ENCODE measurements at regions not wholly inside any gene's neighbourhood (a gene's known extent, or its start where the extent isn't known, plus 50 kb on each side); places are given as distances from the start of the nearest gene placed in this dataset.

DNA sequence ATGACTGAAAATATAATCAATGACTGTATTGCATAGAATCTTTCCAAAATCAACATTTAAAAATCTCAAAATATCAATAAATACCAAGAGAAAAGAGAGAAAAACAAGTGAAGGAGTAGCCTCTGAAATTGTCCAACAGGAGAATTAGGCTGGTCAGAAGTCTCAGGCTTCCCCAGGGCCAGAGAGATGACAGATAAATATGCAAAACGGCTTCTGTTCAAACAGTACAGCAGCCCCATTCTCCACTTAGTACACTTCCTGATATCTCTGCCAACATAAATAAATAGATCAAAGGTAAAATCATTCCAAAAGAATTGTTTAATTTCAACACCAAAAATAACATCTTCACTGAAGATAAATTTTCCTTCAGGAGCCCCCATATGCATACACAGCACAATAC, 204.7 kb upstream of the GABRA2 start:
- no peak for DNase-seq (ENCODE audit: low spot score)

DNA sequence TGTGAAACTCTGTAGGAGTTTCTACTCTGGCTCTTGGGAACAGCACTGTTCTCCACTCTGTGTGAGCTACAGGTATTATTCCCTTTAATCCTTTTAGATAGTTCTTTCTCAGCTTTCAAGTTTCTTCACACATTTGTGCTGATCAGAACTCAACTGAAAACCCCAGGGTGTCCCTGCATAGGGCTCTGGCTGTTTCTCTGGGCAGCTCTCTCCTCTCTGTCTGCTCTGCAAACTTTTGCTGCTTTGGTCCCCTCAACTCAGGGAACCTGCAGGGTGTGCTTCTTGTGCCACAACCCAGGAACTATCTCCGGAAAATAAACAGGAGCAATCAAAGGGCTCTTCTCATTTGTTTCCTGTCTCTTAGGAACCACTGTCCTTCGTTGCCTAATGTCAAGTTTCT, 196.6 kb upstream of the GABRA2 start:
- no peak for DNase-seq (ENCODE audit: low spot score)

DNA sequence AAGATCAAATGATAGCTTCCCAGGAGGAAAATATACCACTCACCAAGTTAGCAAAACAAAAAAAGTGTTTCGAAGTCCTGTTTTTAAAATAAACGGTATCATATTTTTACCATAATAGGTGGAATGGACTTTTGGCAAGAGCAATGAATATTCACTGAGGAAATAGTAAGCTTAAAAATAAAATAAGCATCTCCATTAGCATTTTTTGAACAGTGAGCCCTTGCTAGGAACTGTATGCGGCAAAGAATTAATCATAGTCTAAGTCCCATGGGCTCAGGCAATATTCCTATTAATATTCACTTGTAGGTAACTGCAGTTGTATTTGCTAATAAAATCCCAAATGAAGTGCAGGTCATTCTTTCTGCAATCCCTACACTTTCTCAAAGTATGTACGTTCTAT, 191.7 kb upstream of the GABRA2 start:
- DNase-seq (ENCODE audit: low spot score): no peak

DNA sequence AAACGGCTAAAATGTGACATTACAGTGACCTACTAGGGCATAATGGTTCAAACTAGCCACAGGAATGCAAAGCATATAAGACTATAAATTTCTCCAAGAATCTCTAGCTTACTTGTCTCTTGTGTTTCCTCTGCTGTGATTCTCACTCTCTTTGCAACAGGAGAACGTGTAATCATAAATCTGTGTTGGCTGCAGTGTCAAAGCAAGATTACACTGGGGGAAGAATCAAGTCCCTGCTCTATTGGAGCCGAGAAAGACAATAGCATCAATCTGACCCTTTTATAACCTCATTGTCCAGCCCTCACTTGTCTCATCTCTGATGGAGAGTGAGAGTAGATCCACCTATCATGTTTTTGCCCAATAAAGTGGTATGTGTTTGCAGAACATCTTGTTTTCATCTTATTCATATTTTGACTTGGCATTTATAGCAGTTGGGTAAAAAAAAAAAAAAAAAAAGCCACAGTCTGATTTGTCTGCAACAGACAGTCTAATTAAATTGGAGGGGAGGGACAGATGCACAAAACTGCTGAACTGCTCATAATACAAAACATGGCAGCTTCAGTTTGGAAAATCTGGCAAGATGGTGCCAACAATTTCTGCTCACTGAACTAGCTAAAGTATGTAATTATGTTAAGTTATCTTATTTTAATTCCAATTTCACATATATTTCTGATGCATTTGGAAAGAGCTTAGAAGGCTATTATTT, 165.0 kb upstream of the GABRA2 start:
- no peak for DNase-seq (ENCODE audit: low spot score)

DNA sequence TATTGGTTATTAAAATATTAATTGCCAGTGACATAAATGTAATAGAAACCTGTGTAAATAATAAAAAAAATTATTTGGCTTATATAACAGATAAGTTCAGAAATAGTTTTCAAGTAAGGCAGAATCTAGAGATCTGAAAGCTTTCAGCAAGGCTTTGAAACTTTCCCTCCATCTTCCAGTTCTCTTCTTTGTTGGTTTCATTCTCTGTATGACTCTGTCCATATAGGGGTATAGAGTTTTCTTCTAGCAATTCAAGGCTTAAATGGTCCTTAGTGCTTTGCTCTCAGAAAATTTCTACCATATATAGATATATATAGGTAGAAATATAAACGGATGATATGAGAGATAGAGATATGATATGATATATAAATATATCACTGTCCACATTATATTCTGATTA, 160.5 kb upstream of the GABRA2 start:
- DNase-seq (ENCODE audit: low spot score): no peak

DNA sequence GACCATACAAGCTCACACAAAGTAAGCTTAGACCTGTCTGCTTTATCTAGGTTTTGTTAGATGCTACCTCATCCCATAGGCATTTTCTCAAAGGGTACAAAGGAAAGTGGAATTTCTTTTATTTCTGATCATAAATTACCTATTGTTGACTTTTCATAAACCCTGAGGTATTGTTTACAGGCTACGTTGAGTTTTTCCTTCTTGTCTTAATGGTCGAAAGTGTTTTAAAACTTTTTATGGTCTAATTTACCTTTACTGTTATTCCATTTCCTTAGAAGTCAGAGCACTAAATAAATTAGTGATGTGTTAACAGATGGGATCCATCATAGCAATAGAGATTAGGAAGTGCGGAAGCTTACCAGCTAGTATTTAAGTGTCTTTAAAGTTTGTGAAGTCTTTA, 159.2 kb upstream of the GABRA2 start:
- DNase-seq (ENCODE audit: low spot score): no peak

DNA sequence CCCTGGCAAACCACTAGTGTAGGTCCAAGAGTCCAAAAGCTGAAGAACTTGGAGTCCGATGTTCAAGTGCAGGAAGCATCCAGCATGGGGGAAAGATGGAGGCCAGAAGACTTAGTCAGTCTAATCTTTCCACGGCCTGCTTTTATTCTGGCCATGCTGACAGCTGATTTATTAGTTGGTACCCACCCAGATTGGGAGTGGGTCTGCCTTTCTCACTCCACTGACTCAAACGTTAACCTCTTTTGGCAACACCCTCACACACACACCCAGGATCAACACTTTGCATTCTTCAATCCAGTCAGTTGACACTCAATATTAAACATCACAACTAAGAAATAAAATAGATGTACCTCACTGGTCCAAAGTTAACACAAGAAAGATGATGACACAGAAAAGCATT, 134.8 kb upstream of the GABRA2 start:
- no peak for DNase-seq (ENCODE audit: low spot score)

DNA sequence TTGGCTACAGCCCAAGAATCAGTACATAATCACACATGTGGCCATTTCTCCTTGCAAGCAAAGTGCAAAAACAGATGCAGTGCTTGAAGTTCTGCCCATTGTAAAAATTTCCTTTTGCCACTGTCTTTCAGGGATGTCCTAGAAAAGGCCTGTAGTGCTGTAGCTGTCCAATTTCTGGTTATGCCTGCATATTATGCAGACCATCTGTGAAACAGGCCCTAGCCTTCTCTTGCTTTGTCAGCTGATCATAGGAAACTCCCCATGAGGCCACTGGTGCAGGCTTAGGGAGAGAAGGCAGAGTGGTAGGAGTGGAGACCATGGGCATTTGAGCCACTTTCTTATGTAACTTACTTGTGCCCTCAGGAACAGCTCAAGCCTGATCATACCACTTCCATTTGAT, 130.4 kb upstream of the GABRA2 start:
- no peak for DNase-seq (ENCODE audit: low spot score)

DNA sequence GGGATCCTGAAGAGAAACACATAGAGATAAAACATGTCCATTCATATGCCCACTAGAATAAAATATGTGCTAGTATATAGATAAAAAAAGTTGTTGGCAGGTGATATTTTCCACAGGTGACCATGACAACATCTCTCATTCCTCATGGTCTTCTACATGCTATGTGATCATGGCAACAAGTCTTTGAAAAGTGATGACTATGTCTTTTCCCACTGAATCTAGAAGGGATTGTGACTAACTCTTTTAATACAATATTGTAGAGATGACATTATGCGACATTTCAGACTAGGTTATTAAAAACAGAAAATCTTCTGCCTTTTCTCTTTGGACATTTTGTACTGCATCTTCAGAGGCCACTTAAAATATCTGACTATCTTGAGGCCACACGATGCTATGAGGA, 126.0 kb upstream of the GABRA2 start:
- no peak for DNase-seq (ENCODE audit: low spot score)

DNA sequence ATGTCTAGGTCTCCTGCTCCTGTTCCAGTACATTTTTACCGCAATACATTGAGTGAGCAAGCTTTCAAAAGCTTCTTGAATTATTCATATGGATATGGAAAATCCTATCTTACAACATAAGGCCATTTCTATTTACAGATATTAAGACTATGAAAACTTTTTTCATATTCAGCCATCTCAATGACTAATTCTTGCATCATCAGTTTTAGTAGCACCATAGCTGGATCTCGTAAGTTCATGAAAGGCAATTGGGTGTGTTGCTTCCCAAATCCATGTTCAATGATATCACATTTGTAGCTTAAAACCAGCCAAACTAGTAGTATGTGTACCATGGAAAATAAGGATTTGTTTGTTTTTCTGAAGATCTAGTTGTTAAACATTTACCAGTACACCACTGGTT, 118.3 kb upstream of the GABRA2 start:
- DNase-seq (ENCODE audit: low spot score): no peak

DNA sequence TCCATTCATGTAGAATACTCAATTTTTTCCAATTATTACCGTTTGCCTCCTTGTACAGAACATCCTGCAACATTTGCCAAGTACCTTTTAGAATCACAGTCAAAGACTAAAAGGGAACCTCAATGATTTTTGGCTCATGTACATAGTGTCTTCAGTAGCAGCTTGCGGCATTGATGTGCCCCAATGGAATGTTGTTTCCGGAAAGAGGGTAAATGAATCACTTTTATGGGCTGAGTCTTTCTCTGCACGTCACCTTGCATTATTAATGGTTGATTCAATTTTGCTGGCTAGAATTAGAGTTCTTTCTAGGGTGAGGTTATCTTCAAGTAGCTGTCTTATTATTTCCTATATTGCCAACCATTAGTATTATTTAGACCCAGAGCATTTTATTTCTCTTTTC, 116.9 kb upstream of the GABRA2 start:
- no peak for DNase-seq (ENCODE audit: low spot score)

DNA sequence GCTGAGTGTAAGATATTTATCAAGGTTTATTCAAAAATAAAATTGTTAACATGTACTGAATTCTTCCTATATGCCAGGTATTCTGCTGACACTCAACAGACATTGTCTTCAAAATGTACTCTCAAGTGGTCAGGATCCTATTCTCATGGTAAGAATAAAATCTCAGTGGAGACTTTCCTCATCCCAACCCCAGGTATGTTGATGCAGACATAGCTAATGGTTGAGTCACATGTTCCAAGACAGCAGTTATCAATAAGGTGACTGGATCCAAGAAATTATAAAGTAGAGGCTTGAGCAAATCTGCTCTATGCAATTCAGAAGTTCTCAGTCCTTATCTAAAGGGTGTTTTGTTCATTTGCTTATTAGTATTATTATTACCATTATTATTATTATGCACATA, 115.2 kb upstream of the GABRA2 start:
- DNase-seq (ENCODE audit: low spot score): no peak

DNA sequence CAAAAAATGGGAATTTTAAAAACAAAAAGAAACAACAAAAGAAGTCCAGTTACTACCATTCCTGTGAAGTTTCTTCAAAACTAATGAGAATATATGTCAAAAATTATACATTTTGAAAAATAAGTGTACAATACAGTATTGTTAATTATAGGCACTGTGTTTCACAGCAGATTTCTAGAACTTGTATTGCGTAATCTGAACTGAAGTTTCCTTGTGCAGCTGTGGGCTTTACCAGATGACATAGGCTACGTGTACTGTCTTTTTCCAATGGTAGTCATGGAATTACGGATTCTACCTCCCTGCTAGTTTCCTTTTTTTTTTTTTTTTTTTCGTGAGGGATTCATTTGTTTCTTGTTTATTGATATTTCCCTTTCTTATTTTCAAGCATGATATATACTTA, 113.8 kb upstream of the GABRA2 start:
- no peak for DNase-seq (ENCODE audit: low spot score)

DNA sequence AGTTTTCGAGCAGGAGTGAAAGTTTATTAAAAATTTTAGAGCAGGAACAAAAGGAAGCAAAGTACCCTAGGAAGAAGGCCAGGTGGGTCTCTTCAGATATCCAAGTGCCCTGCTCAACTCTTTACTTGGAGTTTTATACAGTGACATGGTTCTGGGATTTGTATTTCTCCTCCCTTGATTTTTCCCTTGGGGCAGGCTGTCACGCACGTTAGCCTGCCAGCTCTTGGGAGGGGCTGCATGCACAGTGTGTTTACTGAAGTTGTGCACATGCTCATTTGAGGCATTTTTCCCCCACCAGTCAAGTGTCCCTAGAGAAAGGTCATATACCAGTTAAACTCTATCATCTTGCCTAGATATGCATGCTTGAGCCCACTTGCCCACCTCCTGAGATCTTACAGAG, 102.5 kb upstream of the GABRA2 start:
- DNase-seq (ENCODE audit: low spot score): no peak

DNA sequence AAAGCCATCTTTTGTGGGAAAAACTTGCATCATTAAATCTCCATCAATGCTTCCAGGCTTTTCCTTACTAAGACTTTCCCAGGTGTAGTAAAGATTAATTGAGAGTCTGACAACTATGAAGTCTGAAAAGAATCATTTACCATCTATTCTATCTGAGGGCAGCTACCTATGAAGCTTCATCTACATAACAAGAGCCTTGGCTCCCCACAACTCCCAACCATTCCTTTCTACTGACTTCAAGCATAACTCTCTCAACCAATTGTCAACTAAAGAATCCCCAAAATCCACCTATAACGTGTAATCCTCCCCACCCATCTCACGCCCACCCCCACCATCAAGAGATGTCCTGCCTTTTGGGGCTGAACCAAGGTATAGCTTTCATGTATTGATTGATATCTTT, 101.5 kb upstream of the GABRA2 start:
- DNase-seq (ENCODE audit: low spot score): no peak

DNA sequence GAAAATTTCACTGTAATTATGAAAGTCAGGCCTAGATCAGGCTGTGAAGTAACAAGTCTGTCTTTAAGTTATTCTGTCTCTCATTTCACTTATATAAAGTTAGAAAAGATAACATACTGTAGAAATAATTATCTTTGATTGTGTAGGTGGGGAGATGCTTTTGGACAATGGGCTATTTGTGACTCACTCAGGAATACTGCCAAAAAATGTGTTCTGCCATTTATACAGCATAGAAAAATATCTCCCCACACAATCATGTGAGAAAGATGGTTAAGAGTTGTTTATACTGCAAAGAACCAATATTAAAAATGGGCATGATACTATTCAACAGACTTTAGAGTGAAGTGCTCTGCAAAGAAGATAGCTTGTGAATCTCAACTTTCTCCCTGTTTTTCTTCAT, 95.0 kb upstream of the GABRA2 start:
- DNase-seq (ENCODE audit: low spot score): no peak

DNA sequence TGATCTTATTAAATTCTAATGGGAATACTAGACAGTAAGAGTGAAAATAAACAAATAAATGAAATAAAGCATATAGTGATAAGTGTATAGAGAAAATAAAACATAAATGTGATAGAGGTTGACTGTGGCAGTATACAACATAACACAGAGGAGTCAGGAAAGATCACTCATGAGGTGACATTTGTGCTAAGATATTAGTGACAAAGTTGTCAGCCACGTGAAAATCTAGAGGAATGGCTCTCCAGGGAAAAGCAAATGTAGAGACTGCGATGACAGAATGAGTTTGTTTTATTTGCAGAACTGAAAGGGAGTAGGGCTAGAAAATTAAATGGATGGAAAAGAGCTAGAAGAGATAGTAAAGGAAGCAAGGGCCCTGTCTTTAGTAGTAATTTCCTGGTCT, 72.8 kb upstream of the GABRA2 start:
- no peak for DNase-seq (ENCODE audit: low spot score)

DNA sequence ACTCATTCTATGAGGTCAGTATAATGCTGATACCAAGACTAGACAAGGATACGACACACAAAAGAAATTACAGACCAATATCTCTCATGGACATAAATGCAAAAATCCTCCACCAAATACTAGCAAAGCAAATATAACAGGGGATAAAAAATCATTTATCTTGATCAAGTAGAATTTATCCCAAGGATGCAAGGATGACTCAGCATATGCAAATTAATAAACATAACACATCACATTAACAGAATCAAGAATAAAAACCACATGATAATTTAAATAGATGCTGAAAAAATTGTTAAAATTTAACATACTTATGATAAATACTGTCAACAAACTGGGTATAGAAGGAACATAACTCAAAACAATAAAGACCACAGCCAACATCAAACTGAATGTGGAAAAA, 69.4 kb upstream of the GABRA2 start:
- no peak for DNase-seq (ENCODE audit: low spot score)

DNA sequence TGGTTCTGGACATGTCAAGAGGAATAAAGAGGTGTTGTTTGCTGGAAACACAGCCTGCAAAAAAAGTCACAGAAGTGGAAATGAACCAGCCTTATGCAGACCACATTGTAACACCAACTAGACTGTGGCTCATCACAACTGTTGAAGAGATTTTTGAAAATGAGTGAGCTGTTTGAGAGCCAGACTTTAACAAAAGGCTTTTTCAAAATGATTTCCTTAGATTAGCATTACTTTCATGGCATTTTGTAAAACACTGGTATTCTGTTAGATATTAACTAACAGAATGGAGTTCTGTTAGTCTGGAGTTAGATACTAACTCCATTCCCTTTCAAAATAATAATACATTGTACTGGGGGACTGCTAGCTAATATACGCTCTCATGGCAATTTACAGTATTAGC, 60.6 kb upstream of the GABRA2 start:
- DNase-seq (ENCODE audit: low spot score): peak; percentile 61

DNA sequence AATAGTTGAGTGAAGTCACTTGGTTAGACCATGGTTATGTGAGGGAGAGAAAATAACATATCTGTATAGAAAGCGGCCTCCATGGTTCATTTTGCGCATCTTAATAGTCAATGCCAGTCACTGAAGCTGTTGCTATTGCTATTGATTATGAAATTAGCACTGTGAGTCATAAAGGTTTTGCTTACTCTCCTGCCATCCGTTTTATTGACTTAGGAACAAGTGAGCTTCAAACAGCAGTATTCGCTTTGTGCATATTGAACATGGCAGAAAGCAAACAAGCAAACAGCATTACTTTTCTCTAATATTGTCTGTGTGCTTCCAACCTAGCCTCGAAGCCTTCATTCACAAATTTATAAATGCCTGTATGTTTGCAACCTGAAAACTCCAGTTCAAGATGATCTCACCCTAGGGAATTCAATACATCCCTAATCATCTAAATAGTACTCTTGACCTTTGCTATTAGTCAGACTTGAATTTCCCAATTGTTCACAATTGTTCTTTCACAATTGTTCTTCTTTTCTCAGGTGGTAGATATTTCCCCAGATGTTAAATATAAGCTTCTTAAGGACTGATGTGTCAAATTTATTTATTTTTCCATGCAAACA, 55.9 kb upstream of the GABRA2 start:
- DNase-seq (ENCODE audit: low spot score): no peak

DNA sequence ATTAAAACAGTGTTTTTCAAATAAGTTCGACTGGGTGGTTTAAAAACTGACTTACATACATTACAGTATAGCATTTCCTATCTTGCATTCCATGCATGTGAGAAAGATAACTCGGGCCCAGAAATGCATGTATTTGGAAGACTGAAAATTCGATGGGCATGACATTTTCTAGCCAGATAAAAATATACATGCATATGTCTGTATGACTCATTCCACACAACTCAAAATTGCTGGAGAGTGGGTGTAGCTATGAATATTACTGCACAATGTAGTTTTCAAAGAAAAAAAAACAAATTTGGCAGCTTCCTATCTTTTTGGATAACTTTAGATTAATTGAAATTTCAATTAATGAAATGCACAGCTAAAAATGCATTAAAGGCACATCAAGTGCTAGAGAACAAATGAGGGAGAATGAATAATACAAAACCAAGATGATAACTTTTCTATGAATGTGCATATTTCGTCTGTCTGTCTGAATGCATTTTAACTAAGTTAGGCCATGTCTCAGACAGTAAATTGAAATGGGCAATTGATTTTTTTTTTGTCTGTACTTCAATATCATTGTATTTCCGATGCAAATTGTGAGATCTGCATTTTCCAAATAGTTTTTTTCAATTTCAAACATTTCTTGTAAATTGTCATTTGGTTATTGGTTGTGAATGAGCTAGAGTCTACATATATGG, 54.5 kb upstream of the GABRA2 start:
- no peak for DNase-seq (ENCODE audit: low spot score)

DNA sequence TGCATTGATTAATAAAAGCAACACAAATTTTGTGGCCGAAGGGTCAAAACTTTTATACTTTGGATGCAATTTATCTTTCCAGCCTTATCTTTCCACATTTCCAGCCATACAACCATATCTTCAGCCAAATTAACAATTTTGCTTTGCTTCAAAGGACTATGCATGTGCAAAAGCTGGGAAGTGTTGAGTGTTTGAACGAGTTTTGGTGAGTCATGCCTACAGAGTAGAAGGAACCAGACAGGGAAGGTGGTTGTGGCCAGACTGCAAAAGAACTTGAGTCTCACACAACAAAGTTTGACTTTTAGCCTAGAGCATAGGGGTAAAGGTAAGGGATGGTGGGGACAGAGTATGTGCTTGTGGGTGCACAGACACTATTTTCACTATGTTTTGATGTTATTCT, 53.0 kb upstream of the GABRA2 start:
- no peak for DNase-seq (ENCODE audit: low spot score)

DNA sequence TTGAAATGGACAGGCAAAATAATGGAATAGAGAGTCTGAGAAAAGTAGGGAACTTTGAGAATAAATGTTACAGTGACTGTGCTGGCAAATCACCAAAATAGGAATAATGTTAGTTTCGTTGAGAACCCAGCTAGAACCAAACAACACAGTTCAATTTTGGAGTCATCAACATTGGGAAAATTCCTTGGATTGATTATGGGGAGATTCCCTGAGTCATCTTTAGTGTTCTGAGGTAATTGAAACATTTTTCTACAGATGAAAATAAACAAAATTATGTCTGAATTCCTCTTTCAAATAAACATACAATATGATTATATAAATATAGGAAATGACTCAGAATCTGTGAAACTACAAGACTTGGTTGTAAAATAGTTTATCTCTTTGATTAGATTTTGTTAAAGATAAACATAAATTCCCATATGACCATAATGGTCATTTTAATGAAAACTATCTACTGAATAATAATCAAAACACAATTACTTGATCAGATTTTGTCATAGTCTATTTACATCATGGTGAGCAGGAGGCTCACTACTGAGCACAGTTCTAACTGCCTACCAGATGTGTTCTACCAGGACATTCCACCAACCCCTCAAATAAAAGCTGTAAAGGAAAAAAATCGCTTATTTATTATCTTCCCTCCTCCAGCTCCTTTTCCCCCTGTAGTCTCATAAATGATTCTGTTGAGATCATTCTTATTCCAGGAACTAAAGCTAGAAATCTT, 51.4 kb upstream of the GABRA2 start:
- no peak for DNase-seq (ENCODE audit: low spot score)
